HCT116 (cell line): ENCODE measurements at regions not wholly inside any gene's neighbourhood (a gene's known extent, or its start where the extent isn't known, plus 50 kb on each side); places are given as distances from the start of the nearest gene placed in this dataset.

Experiments used
- ATAC-seq: fragments of 200-7000 bp; cut with Tn5 transposase; 2 replicates; pipeline ENCODE4 v1.9.1; 2020; ENCODE audit warnings: mild to moderate bottlenecking, moderate library complexity
- BruUV-seq: library from RNA; stranded (reverse); fragments of 400-500 nt; replicated peaks from 2 replicates; lab custom pipeline; 2021; lab: Mats Ljungman, UMichigan
- CTCF ChIA-PET: fragments of 300-600 bp; sonication (Branson Sonifier 250); formaldehyde crosslinking; loops from one replicate; lab custom pipeline; 2021; ENCODE audit warnings: antibody characterized with exemption; lab: Charles Lee
- POLR2A ChIA-PET: fragments of 300-600, 350-600 bp; sonication (Branson Sonifier 250); formaldehyde crosslinking; loops from one replicate; lab custom pipeline; 2021; ENCODE audit warnings: antibody characterized with exemption; lab: Charles Lee
- RAD21 ChIA-PET, 2 experiments: fragments of 300-600 bp; sonication (Branson Sonifier 250); formaldehyde crosslinking; loops; one replicate each; lab custom pipeline; 2023; ENCODE audit warnings: low total read pairs in 2 of 2; ENCODE audit not compliant: uncharacterized antibody in 2 of 2, unreplicated experiment in 2 of 2, low non-redundant PET in 1 of 2; lab: Charles Lee
- DNase-seq: peaks from one replicate; pipeline ENCODE4 v3.0.0-alpha.2; 2010; ENCODE audit warnings: low read depth, low spot score
- H2AFZ ChIP-seq: fragments of 200-600 bp; shearing (Covaris generic), sonication (generic); 2 replicates; pipeline ENCODE4 v1.6.1; 2017; ENCODE audit warnings: low read depth, mixed run types, mixed read lengths, antibody characterized with exemption, low read length; ENCODE audit not compliant: poor library complexity, severe bottlenecking
- H3K27ac ChIP-seq: 2 replicates; pipeline ENCODE4 v1.5.1; 2012; ENCODE audit warnings: low read depth, low read length
- H3K27me3 ChIP-seq: fragments of 200-600 bp; sonication (generic); 2 replicates; pipeline ENCODE4 v1.6.1; 2016; ENCODE audit warnings: mixed run types, low read length, mixed read lengths; ENCODE audit not compliant: insufficient read depth
- H3K36me3 ChIP-seq, 2 experiments: fragments of 200-500 bp in 1 of 2; fragments of 200-600 bp in 1 of 2; sonication (Bioruptor generic) in 1 of 2; sonication (generic) in 1 of 2; 2 replicates each; pipeline versions ENCODE4 v1.5.1 to v1.6.1; 2014 to 2016; ENCODE audit warnings: low read length in 2 of 2, inconsistent platforms in 1 of 2, mixed read lengths in 1 of 2, mixed run types in 1 of 2; ENCODE audit not compliant: insufficient read depth in 2 of 2, control insufficient read depth in 1 of 2
- H3K4me1 ChIP-seq, 2 experiments: fragments of 200-600 bp in 1 of 2; sonication (generic) in 1 of 2; 2 replicates each; pipeline versions ENCODE4 v1.5.1 to v1.6.1; 2012 to 2017; ENCODE audit warnings: low read length in 2 of 2, inconsistent platforms in 1 of 2, mild to moderate bottlenecking in 1 of 2, mixed read lengths in 1 of 2, mixed run types in 1 of 2, moderate library complexity in 1 of 2; ENCODE audit not compliant: insufficient read depth in 2 of 2, control insufficient read depth in 1 of 2
- H3K4me2 ChIP-seq: fragments of 200-600 bp; sonication (generic); 2 replicates; pipeline ENCODE4 v1.6.1; 2017; ENCODE audit warnings: mixed run types, low read length, mixed read lengths
- H3K4me3 ChIP-seq, 2 experiments: fragments of 200-600 bp in 1 of 2; sonication (generic) in 1 of 2; replicated peaks in 1 of 2; 2 replicates each; pipeline ENCODE4 v1.5.1; 2011 to 2016; ENCODE audit warnings: low read length in 2 of 2, control low read depth in 1 of 2, low read depth in 1 of 2, mild to moderate bottlenecking in 1 of 2, mixed read lengths in 1 of 2, mixed run types in 1 of 2
- H3K79me2 ChIP-seq: fragments of 200-600 bp; sonication (generic); 2 replicates; pipeline ENCODE4 v1.6.1; 2017; ENCODE audit warnings: mild to moderate bottlenecking, mixed run types, low read length, moderate library complexity, mixed read lengths; ENCODE audit not compliant: insufficient read depth
- H3K9ac ChIP-seq: fragments of 200-600 bp; sonication (generic); 2 replicates; pipeline ENCODE4 v1.6.1; 2016; ENCODE audit warnings: low read length, mixed read lengths
- H3K9me2 ChIP-seq: fragments of 200-600 bp; sonication (generic), shearing (Covaris generic); 2 replicates; pipeline ENCODE4 v1.6.1; 2017; ENCODE audit warnings: mixed run types, mild to moderate bottlenecking, moderate library complexity; ENCODE audit not compliant: insufficient read depth
- H3K9me3 ChIP-seq, 2 experiments: fragments of 200-500 bp in 1 of 2; fragments of 200-600 bp in 1 of 2; sonication (Bioruptor generic) in 1 of 2; sonication (generic) in 1 of 2; 2 replicates each; pipeline ENCODE4 v1.6.1; 2014 to 2017; ENCODE audit warnings: low read length in 2 of 2, mixed read lengths in 2 of 2, inconsistent platforms in 1 of 2, low read depth in 1 of 2, mild to moderate bottlenecking in 1 of 2, mixed run types in 1 of 2, moderate library complexity in 1 of 2; ENCODE audit not compliant: control insufficient read depth in 1 of 2, insufficient read depth in 1 of 2
- H4K20me1 ChIP-seq: fragments of 200-600 bp; sonication (generic), shearing (Covaris generic); 2 replicates; pipeline ENCODE4 v1.6.1; 2017; ENCODE audit warnings: mixed run types, mild to moderate bottlenecking, moderate library complexity; ENCODE audit not compliant: insufficient read depth
- ATF3 ChIP-seq: IDR thresholded peaks from 2 replicates; pipeline ENCODE4 v1.6.1; 2012
- CBX3 ChIP-seq: IDR thresholded peaks from 2 replicates; pipeline ENCODE4 v1.6.1; 2012; ENCODE audit warnings: low read depth
- CEBPB ChIP-seq: IDR thresholded peaks from 2 replicates; pipeline ENCODE4 v1.6.1; 2012; ENCODE audit warnings: low read depth
- EGR1 ChIP-seq: IDR thresholded peaks from 2 replicates; pipeline ENCODE4 v1.6.1; 2012; ENCODE audit warnings: low read depth
- ELF1 ChIP-seq: IDR thresholded peaks from 2 replicates; pipeline ENCODE4 v1.6.1; 2012; ENCODE audit warnings: low read depth, borderline replicate concordance
- EZH2 ChIP-seq: fragments of 200-600 bp; sonication (generic); IDR thresholded peaks from 2 replicates; pipeline ENCODE4 v1.6.1; 2017; ENCODE audit warnings: antibody characterized with exemption, mixed run types
- EZH2phosphoT487 ChIP-seq: fragments of 200-600 bp; IDR thresholded peaks from 2 replicates; pipeline ENCODE4 v1.6.1; 2018; ENCODE audit warnings: antibody characterized with exemption, borderline replicate concordance
- FOSL1 ChIP-seq: IDR thresholded peaks from 2 replicates; pipeline ENCODE4 v1.6.1; 2012; ENCODE audit warnings: low read depth
- JUND ChIP-seq: IDR thresholded peaks from 2 replicates; pipeline ENCODE4 v1.6.1; 2012
- POLR2AphosphoS5 ChIP-seq: IDR thresholded peaks from 2 replicates; pipeline ENCODE4 v1.6.1; 2011; ENCODE audit warnings: mild to moderate bottlenecking, low read depth, low read length, moderate library complexity
- REST ChIP-seq: IDR thresholded peaks from 2 replicates; pipeline ENCODE4 v1.6.1; 2012; ENCODE audit warnings: low read depth
- SIN3A ChIP-seq: IDR thresholded peaks from 2 replicates; pipeline ENCODE4 v1.6.1; 2012; ENCODE audit warnings: low read depth
- SP1 ChIP-seq: IDR thresholded peaks from 2 replicates; pipeline ENCODE4 v1.6.1; 2012; ENCODE audit warnings: low read depth
- SRF ChIP-seq: IDR thresholded peaks from 2 replicates; pipeline ENCODE4 v1.6.1; 2012; ENCODE audit warnings: low read depth
- TCF7L2 ChIP-seq: IDR thresholded peaks from 2 replicates; pipeline ENCODE4 v1.7.0; 2011; ENCODE audit warnings: borderline replicate concordance, inconsistent platforms; ENCODE audit not compliant: insufficient read depth, insufficient read length; ENCODE audit errors: extremely low read depth
- YY1 ChIP-seq: IDR thresholded peaks from 2 replicates; pipeline ENCODE4 v1.6.1; 2011; ENCODE audit warnings: low read length, low read depth, moderate library complexity, mild to moderate bottlenecking; ENCODE audit not compliant: insufficient replicate concordance; ENCODE audit errors: extremely low read depth
- ZBTB33 ChIP-seq: IDR thresholded peaks from 2 replicates; pipeline ENCODE4 v1.6.1; 2011; ENCODE audit warnings: mild to moderate bottlenecking, low read length, moderate library complexity; ENCODE audit not compliant: insufficient replicate concordance; ENCODE audit errors: extremely low read depth
- ZFX ChIP-seq: fragments of 450-650 bp; IDR thresholded peaks from 2 replicates; pipeline ENCODE4 v1.6.1; 2017
- ZNF274 ChIP-seq: fragments of 200-500 bp; sonication (Bioruptor generic); IDR thresholded peaks from 2 replicates; pipeline ENCODE4 v1.6.1; 2014; ENCODE audit warnings: mild to moderate bottlenecking, low read depth, low read length, inconsistent platforms
- intact Hi-C: fragments of 100-400 bp; cut with micrococcal nuclease; formaldehyde crosslinking; loops from 2 replicates; pipeline ENCODE4 v1.10.0; 2022
- TF ChIP-seq, protein P1 (sequence below), 3 experiments: fragments of 200-600 bp in 1 of 3; sonication (generic) in 1 of 3; IDR thresholded peaks in 2 of 3; conservative IDR thresholded peaks in 1 of 3; 2 replicates each; pipeline ENCODE4 v1.5.1; 2012 to 2017; ENCODE audit warnings: low read depth in 2 of 3, low read length in 2 of 3, antibody characterized with exemption in 1 of 3, borderline replicate concordance in 1 of 3, control low read depth in 1 of 3, mild to moderate bottlenecking in 1 of 3, mixed read lengths in 1 of 3, mixed run types in 1 of 3, moderate library complexity in 1 of 3; ENCODE audit not compliant: insufficient read depth in 1 of 3

DNA sequence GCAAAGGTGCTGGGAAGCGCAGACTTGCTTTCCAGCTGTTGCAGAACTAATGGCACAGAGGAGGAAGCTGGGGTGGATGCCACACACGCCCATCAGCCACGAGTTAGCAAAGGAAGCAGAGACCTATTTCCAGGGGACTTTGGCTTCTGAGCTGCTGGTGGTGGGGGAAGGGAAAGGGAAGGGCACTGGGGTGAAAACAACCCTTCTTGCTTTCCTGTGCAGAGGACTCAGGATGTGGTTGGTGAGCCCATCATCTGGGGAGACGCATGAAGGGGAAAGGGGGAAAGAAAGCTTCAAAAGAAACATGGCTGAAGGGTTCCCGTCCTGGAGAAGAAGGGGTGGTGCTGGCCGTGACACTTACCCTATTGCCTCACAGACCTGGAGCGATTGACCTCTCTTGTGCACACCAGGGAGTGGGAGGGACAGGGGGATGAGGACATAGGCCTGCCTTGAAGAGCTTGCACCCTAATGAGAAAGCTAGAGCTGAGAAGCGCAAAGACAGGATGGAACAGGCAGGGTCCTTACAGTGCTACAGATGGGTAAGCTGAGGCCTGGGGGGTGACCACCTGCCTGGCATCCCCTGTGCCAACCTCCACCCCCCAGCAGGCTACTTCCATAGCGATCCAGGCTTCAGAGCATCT lies 140.8 kb upstream of the RAB4A start:
- no TSS peak for BruUV-seq
- H3K27ac ChIP-seq: no peak overlapping the region
- H3K79me2 ChIP-seq: no peaks in the 10 kb centered on the region
- H3K36me3 ChIP-seq: no peaks in the 10 kb centered on the region
- no peak for DNase-seq
- H3K4me3 ChIP-seq: no peak overlapping the region
- H3K9me3 ChIP-seq: no peaks in the 10 kb centered on the region
- intact Hi-C loops: no loop called here
- TF ChIP-seq ZNF274 (no peak), SRF (no peak), REST (no peak), POLR2AphosphoS5 (no peak), EZH2 (no peak), ELF1 (no peak), YY1 (no peak), CBX3 (no peak), EGR1 (no peak), FOSL1 (no peak), JUND (no peak), ZFX (no peak), CEBPB (no peak), ZBTB33 (no peak), ATF3 (no peak), SIN3A (no peak), SP1 (no peak), EZH2phosphoT487 (no peak), TCF7L2 (no peak)
- TF ChIP-seq, protein P1, sequence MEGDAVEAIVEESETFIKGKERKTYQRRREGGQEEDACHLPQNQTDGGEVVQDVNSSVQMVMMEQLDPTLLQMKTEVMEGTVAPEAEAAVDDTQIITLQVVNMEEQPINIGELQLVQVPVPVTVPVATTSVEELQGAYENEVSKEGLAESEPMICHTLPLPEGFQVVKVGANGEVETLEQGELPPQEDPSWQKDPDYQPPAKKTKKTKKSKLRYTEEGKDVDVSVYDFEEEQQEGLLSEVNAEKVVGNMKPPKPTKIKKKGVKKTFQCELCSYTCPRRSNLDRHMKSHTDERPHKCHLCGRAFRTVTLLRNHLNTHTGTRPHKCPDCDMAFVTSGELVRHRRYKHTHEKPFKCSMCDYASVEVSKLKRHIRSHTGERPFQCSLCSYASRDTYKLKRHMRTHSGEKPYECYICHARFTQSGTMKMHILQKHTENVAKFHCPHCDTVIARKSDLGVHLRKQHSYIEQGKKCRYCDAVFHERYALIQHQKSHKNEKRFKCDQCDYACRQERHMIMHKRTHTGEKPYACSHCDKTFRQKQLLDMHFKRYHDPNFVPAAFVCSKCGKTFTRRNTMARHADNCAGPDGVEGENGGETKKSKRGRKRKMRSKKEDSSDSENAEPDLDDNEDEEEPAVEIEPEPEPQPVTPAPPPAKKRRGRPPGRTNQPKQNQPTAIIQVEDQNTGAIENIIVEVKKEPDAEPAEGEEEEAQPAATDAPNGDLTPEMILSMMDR (IDR thresholded peaks at IDR 0.05 in 2 of 3, conservative IDR thresholded peaks at IDR 0.05 in 1 of 3; ENCODE audit: borderline replicate concordance in 1 of 3, insufficient read depth in 1 of 3, low read depth in 2 of 3, low read length in 2 of 3): no peak
- ChIA-PET CTCF (no interaction called here), RAD21 (no interaction called here), POLR2A (no interaction called here)
- no peaks in the 10 kb centered on the region for H3K9me2 ChIP-seq
- 0 out of 2 replicates have a peak, but pooled peaks cover 3% of the 10 kb centered on the region for H3K27me3 ChIP-seq
- peaks cover 0 to 5% of the 10 kb centered on the region in 2 experiments; a peak in 1 of 4 replicates for H3K4me1 ChIP-seq
- H4K20me1 ChIP-seq: no peaks in the 10 kb centered on the region
- no peak overlapping the region for H2AFZ ChIP-seq
- no peak for ATAC-seq
- H3K9ac ChIP-seq: no peak overlapping the region
- H3K4me2 ChIP-seq: no peak overlapping the region
